Thoracic aorta (tissue), 2 donors: ENCODE measurements at regions not wholly inside any gene's neighbourhood (a gene's known extent, or its start where the extent isn't known, plus 50 kb on each side); places are given as distances from the start of the nearest gene placed in this dataset.

Experiments used
- ATAC-seq: fragments of 150-250 bp; one replicate; pipeline ENCODE4 v1.8.0; 2017; ENCODE audit warnings: low read depth; ENCODE audit not compliant: insufficient number of reproducible peaks, low FRiP score
- DNase-seq: peaks from one replicate; pipeline ENCODE4 v3.0.0-alpha.2; 2020; ENCODE audit warnings: low spot score
- H3K27ac ChIP-seq, 2 donors: fragments of 200-600 bp; sonication (generic); 1 replicate in 1 of 2; 2 replicates in 1 of 2; pipeline ENCODE4 v1.5.1; 2016; ENCODE audit warnings: mild to moderate bottlenecking in 2 of 2, moderate library complexity in 2 of 2
- H3K27me3 ChIP-seq: fragments of 200-600 bp; sonication (generic); replicated peaks from 2 replicates; pipeline ENCODE4 v1.6.0; 2016; ENCODE audit warnings: mild to moderate bottlenecking; ENCODE audit not compliant: insufficient read depth
- H3K36me3 ChIP-seq: fragments of 200-600 bp; sonication (generic); one replicate; pipeline ENCODE4 v1.5.1; 2016
- H3K4me1 ChIP-seq, 2 donors: fragments of 200-600 bp; sonication (generic); 1 replicate in 1 of 2; 2 replicates in 1 of 2; pipeline versions ENCODE4 v1.5.1 to v1.6.0; 2016; ENCODE audit warnings: low read depth in 2 of 2, mild to moderate bottlenecking in 1 of 2; ENCODE audit not compliant: control insufficient read depth in 1 of 2
- H3K4me3 ChIP-seq: fragments of 200-600 bp; sonication (generic); 2 replicates; pipeline ENCODE4 v1.5.1; 2016; ENCODE audit warnings: mild to moderate bottlenecking
- H3K9me3 ChIP-seq: fragments of 200-600 bp; sonication (generic); 2 replicates; pipeline ENCODE4 v1.5.1; 2016
- TF ChIP-seq, protein P1 (sequence below): fragments of 200-600 bp; sonication (generic); IDR thresholded peaks from one replicate; pipeline ENCODE4 v1.5.1; 2019; ENCODE audit warnings: antibody characterized with exemption

DNA sequence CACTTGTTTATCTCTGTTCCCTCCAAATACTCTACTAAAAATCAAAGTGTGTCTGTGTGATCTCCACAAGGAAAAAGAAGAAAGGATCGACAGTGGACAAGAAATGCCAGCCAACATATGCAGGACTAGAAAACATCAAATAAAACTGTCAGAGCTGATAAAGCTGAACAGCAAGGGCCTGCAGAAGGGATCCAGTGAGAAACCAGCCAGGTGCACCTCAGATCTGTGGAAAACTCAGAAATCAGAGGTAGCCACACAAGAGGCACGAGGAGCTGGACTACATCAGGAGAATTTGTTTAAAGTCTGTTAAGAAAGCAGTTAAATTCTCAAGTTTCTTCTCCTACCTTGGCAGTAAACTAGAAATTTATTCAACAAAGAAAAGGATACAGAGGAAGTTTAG is 135.2 kb downstream of the SUCLG1 start:
- H3K27me3 ChIP-seq: no peaks in the 10 kb centered on the region
- no peak overlapping the region for H3K4me3 ChIP-seq
- H3K36me3 ChIP-seq: no peaks in the 10 kb centered on the region
- no peak overlapping the region for H3K27ac ChIP-seq
- DNase-seq: no peak
- TF ChIP-seq, protein P1, sequence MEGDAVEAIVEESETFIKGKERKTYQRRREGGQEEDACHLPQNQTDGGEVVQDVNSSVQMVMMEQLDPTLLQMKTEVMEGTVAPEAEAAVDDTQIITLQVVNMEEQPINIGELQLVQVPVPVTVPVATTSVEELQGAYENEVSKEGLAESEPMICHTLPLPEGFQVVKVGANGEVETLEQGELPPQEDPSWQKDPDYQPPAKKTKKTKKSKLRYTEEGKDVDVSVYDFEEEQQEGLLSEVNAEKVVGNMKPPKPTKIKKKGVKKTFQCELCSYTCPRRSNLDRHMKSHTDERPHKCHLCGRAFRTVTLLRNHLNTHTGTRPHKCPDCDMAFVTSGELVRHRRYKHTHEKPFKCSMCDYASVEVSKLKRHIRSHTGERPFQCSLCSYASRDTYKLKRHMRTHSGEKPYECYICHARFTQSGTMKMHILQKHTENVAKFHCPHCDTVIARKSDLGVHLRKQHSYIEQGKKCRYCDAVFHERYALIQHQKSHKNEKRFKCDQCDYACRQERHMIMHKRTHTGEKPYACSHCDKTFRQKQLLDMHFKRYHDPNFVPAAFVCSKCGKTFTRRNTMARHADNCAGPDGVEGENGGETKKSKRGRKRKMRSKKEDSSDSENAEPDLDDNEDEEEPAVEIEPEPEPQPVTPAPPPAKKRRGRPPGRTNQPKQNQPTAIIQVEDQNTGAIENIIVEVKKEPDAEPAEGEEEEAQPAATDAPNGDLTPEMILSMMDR: no peak
- no peaks in the 10 kb centered on the region for H3K4me1 ChIP-seq
- no peak for ATAC-seq
- H3K9me3 ChIP-seq: no peaks in the 10 kb centered on the region

DNA sequence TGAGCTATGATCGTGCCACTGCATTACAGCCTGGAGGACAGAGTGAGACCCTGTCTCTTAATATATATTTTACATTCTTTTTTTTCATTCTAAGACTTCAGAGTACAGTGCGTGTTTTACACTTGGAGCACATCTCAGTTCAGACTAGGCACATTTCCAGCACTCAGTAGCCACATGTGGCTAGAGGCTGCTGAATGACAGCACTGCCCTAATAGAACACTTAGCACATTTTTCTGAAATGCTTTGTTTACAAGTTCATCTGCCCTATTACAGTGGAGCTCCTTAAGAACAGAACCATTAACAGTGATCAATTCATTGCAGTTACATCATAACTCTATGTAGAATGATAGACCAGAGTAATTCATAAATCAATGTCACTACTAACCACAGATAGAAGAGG is 138.1 kb downstream of the SUCLG1 start:
- Histone ChIP-seq H3K36me3 (no peaks in the 10 kb centered on the region), H3K4me1 (no peaks in the 10 kb centered on the region), H3K27ac (no peak overlapping the region), H3K27me3 (no peaks in the 10 kb centered on the region), H3K9me3 (no peaks in the 10 kb centered on the region), H3K4me3 (no peak overlapping the region)
- TF ChIP-seq, protein P1: no peak
- no peak for ATAC-seq
- no peak for DNase-seq

DNA sequence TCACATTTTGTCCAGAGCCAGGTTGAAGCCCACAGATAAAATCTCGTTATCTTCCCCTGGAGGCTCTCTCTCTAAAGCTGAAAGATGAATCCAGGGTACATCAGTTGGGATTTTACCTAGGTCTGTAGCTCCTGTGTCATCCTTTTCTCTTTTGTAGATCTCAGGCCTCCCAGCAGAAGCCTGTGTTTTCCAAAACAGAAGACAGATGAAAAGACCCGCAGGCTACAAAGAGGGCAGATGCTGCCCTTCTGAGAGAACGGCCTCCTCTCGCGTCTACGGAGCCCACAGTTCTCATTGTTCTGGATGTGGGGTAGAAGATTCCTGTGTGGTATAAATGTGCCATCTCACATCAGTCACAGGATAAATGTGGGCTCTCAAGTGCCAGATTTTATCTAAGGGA is 139.5 kb downstream of the SUCLG1 start:
- H3K36me3 ChIP-seq: no peaks in the 10 kb centered on the region
- H3K9me3 ChIP-seq: no peaks in the 10 kb centered on the region
- H3K4me1 ChIP-seq: no peaks in the 10 kb centered on the region
- no peak for ATAC-seq
- H3K27me3 ChIP-seq: no peaks in the 10 kb centered on the region
- DNase-seq: no peak
- TF ChIP-seq, protein P1: no peak
- H3K27ac ChIP-seq: no peak overlapping the region
- no peak overlapping the region for H3K4me3 ChIP-seq

DNA sequence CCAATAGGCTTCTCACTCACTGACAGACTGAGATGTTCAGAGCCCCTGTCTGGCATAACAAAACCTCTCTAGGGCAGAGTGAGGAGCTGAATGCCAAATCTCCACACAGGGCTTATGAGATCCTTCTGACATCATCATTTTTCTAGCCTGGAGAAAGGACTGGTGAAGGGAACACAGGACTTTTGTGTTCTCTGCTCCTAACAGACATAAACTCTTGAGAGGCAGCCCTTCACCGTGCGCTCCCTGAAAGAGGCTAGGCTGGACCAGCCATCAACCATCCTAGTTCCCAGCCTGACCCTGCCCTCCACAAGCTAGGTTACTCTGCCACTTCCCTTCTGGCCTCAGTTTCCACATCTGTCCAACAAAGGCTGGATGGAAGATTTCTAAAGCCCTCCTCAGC is 141.9 kb downstream of the SUCLG1 start:
- H3K27ac ChIP-seq: no peak overlapping the region

DNA sequence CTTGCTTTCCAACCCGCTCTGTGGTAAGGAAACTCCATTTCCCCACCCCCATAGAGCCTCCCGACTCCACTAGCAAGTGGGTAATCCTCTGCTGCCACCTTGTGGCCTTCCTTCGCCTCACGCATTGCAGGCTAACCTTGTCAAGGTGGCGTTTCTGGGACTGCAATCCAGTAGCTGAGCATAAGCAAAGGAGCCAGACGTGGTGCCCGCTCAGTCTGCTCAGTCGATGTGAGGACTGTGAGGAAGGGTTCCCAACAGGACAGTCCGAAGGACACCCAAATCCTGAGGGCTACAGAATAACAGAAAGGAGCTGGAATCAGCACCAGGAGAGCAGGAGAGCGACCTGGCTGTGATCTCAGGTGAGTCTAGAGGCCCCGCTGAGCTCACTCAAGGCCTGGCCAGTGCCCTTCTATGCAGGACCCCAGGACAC is 144.2 kb downstream of the SUCLG1 start:
- ATAC-seq (no peak), DNase-seq (no peak)
- Histone ChIP-seq H3K36me3 (no peaks in the 10 kb centered on the region), H3K4me3 (no peak overlapping the region), H3K27ac (no peak overlapping the region), H3K4me1 (no peaks in the 10 kb centered on the region), H3K9me3 (no peaks in the 10 kb centered on the region), H3K27me3 (no peaks in the 10 kb centered on the region)
- TF ChIP-seq, protein P1: peak; percentile 28

More for the DNA sequence above, 141.9 kb downstream of the SUCLG1 start:
- Histone ChIP-seq H3K27me3 (no peaks in the 10 kb centered on the region), H3K9me3 (no peaks in the 10 kb centered on the region), H3K4me1 (no peaks in the 10 kb centered on the region), H3K4me3 (no peak overlapping the region), H3K36me3 (no peaks in the 10 kb centered on the region)
- TF ChIP-seq, protein P1: no peak
- DNase-seq (no peak), ATAC-seq (no peak)
